LNCAP (cell line): ENCODE measurements at regions not wholly inside any gene's neighbourhood (a gene's known extent, or its start where the extent isn't known, plus 50 kb on each side); places are given as distances from the start of the nearest gene placed in this dataset.

Experiments used
- TF ChIP-seq, protein P1 (sequence below): fragments of 450-650 bp; IDR thresholded peaks from 2 replicates; pipeline ENCODE4 v1.5.1; 2017; ENCODE audit warnings: mild to moderate bottlenecking

DNA sequence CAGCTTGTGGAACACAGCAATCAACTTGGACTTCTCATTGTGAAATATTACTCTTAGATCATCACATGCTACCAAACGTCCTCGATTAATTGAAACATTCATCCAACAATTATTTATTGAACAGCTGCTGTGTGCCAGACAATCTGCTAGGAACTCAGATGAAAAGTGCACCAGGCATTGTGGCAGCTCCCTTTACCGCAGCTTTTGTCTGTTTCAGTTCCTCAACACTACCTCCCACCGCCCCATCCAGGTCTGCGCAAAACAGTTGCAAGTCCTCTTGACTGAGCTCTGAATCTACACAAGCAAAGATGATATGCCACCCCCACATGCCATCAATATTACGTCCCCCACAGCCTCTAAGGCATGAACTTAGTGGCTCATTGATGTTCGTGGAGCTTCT is 1094.4 kb upstream of the MAP3K7 start:
- TF ChIP-seq, protein P1, sequence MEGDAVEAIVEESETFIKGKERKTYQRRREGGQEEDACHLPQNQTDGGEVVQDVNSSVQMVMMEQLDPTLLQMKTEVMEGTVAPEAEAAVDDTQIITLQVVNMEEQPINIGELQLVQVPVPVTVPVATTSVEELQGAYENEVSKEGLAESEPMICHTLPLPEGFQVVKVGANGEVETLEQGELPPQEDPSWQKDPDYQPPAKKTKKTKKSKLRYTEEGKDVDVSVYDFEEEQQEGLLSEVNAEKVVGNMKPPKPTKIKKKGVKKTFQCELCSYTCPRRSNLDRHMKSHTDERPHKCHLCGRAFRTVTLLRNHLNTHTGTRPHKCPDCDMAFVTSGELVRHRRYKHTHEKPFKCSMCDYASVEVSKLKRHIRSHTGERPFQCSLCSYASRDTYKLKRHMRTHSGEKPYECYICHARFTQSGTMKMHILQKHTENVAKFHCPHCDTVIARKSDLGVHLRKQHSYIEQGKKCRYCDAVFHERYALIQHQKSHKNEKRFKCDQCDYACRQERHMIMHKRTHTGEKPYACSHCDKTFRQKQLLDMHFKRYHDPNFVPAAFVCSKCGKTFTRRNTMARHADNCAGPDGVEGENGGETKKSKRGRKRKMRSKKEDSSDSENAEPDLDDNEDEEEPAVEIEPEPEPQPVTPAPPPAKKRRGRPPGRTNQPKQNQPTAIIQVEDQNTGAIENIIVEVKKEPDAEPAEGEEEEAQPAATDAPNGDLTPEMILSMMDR: no peak

DNA sequence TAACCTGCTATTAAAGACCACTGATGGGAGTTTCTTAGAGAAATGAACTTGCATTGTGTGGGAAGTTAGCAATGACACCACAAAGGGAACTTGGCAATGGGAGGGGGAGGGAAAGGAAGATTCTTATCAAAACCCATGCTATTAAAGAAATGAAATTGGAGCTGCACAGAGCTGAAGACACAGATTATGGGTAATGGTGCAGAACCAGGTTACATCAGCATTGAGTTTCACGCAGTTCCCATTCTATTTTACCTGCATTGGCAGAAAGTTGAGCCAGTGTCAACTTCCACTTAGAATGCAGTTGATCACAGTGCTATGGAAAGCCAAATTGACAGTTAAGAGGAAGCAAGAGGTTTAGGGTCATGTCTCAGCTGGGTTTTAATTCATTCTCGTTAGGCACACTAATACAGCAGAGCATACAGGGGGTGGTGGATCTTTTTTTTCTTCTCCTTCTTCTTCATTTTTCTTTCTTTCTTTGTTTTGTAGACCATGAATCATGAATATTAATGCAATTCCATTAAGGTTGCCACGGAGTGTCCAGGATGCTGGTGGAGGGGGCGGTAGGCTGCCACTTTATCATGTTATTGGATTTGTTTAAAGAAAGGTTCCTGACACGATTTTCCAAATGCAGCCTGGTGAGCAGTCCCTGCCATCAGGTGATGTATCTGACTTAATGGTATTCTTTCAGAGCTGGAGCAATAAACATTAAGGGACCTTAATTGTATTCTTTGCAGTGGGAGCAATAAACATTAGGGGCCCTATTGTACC is 1092.0 kb upstream of the MAP3K7 start:
- TF ChIP-seq, protein P1: no peak

DNA sequence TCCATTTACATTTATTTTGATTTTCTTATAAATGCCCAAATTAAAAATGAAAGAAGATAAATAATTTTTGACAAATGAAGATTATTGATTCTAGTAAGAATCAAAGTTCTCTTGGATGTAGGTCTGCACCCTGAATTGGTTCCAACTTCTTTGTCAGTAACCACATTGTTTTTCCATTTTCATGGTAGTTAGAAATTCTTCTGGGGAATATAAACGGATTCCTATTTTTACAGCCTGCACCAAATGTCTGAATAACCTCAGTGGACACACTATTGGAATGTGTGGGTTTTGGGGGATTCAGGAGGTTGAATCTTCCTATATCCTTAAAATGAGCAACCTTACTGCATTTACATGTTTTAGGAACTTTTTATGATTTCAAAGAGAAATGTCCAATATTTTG is 1085.3 kb upstream of the MAP3K7 start:
- TF ChIP-seq, protein P1: no peak

DNA sequence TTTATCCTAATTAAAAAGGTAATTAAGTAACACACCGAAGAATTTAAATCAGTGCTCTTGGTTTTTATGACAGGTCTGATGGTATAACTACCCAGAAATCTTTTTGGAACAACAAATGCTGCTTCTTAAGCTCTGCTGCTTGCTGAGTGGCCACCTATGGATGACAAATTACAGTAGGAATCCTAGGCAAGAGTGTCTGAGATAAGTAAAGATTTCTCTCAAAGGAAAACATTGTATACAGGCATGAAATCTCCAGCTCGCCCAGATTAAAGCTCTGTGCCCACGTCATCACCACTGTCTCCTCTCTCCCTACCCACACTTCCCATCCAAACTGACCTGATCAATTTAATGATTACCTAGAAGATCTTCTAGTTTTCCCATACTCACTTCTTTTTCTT is 1083.0 kb upstream of the MAP3K7 start:
- TF ChIP-seq, protein P1: no peak

DNA sequence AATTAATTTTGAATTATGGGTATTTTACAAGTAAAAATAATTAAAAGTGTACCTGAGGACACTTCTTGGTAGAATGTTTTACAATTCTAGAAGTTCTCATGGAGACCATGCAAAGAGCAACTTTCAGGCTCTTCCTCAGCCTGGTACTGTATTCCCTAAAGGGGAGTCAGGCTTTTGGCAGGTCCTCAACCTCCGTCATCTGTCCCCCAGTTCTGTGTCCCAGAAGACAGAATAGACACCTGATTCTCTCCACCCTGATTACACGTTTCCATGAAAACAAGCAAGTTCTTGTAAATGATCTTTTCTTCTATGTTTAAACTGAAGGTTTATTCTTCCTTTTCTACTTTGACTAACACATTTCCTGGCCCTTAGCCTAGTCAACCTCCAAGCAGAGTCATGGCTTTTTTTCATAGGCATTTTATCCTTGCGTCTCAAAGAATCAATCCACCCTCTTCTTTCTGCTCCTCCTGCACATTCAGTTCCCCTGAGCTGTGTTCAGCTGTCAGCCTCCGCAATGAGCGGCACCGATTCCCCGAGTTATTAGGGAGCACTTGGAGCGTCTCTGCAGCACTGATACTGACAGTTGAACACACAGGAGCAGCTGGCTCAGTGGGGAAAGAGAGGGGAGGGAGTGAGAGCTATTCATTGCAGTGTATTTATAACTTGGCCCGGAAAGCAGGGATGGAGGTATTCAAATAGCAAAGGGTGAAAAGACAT is 1082.4 kb upstream of the MAP3K7 start:
- TF ChIP-seq, protein P1: no peak

DNA sequence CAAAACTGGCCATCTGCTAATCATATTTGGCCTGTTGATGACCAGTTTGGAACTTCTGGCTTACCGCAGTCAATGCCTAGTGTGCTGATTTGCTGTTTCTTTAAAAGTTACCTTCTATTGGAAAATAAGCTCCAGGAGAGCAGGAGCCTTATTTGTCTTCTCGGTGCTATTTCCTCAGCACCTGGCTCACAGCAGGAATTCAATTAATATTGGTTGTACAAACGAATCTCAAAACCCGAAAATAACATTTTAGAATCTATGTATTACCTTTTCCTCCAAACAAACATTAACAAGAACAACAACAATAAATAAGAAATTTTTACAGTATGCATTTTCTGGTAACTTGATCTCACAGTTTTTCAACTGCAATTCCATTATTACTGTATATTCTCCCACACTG is 1080.7 kb upstream of the MAP3K7 start:
- TF ChIP-seq, protein P1: no peak

DNA sequence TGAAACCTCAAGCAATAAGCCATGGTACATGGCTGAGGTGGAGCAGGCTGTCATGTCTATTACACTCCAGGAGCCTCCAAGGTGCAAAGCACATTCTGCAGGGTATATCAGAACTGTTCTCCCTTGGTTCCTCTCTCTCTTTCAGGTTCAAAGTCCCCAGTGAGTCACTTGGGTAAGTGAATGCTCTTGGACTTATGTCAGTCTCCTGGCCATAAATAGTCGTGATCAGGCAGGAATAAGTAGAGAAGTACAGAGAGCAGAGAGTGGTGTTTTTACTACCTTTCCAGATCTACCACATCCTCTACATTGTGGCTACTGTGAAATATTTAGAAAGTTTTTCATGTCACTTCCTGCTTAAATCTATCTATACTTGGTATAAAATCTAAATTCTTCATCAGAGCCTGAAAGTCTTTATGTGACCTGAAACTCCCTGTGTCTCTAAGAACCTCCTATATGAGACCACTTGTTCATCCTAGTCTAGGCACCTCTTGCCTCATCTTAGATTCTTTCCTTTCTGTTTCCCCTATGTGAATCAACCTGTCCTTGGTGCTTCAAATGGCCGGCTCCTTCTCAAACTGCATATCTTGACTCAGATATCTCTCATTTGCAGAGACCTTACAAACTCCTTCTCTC is 1077.6 kb upstream of the MAP3K7 start:
- TF ChIP-seq, protein P1: no peak
